SK-N-SH treated with all-trans-retinoic acid at 6 μM for 48 hours (cell line): ENCODE measurements at regions not wholly inside any gene's neighbourhood (a gene's known extent, or its start where the extent isn't known, plus 50 kb on each side); places are given as distances from the start of the nearest gene placed in this dataset.

Source experiments
- SNAI2 ChIP-seq: fragments of 250-450 bp; sonication (Bioruptor Pico); IDR thresholded peaks from 2 replicates; pipeline ENCODE4 v1.5.0; 2020; ENCODE audit warnings: mild to moderate bottlenecking, moderate library complexity
- TSHZ2 ChIP-seq: fragments of 250-450 bp; sonication (Bioruptor Pico); IDR thresholded peaks from 2 replicates; pipeline ENCODE4 v1.5.0; 2020; ENCODE audit warnings: mild to moderate bottlenecking, moderate library complexity
- ZFP3 ChIP-seq: fragments of 250-450 bp; sonication (Bioruptor Pico); IDR thresholded peaks from 2 replicates; pipeline ENCODE4 v1.5.0; 2020; ENCODE audit warnings: mild to moderate bottlenecking, moderate library complexity
- TF ChIP-seq, protein P1 (sequence below): fragments of 250-450 bp; sonication (Bioruptor Pico); IDR thresholded peaks from 2 replicates; pipeline ENCODE4 v1.8.0; 2020; ENCODE audit warnings: mild to moderate bottlenecking, moderate library complexity, borderline replicate concordance

DNA sequence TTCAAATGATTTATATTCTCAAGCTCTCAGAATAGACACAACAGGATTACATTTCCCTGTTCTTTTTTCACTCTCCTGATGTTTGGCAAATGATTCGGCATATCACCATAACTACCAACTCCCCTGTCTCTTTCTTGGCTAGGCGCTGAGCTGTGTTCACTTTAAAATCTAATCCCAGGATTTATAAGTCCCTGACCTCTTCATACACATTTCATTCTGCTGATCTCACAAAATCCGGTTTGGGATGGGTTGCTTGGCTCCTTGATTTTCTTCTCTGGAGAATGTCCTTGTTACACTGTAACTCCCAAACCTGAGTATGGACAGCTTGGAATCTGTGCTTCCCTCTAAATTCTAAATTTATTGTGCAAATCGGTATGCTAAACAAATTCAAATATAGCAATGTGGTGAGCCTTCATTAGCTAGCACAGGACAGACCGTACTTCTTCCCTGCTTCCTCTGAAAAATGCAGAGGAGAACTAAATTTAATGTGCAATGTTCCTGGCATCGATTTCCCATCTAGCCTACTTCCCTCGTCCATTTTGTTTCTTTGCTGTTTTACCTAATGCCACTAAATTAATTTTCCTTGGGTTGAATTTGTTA, 858.5 kb upstream of the FAT3 start:
- TF ChIP-seq, protein P1, sequence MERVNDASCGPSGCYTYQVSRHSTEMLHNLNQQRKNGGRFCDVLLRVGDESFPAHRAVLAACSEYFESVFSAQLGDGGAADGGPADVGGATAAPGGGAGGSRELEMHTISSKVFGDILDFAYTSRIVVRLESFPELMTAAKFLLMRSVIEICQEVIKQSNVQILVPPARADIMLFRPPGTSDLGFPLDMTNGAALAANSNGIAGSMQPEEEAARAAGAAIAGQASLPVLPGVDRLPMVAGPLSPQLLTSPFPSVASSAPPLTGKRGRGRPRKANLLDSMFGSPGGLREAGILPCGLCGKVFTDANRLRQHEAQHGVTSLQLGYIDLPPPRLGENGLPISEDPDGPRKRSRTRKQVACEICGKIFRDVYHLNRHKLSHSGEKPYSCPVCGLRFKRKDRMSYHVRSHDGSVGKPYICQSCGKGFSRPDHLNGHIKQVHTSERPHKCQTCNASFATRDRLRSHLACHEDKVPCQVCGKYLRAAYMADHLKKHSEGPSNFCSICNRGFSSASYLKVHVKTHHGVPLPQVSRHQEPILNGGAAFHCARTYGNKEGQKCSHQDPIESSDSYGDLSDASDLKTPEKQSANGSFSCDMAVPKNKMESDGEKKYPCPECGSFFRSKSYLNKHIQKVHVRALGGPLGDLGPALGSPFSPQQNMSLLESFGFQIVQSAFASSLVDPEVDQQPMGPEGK (CRISPR knock-in tag), result no peak
- TF ChIP-seq SNAI2 (CRISPR knock-in tag), result no peak
- TF ChIP-seq ZFP3 (CRISPR knock-in tag), result no peak
- no peak for TF ChIP-seq TSHZ2
